ENCODE measurements at regions not wholly inside any gene's neighbourhood (a gene's known extent, or its start where the extent isn't known, plus 50 kb on each side); places are given as distances from the start of the nearest gene placed in this dataset.

GRCh38 chr10:109474261-109474660 is 449.1 kb downstream of the XPNPEP1 start:
- TF ChIP-seq CTCF (conservative IDR thresholded peaks at IDR 0.05; ENCODE audit: low read depth, low read length) (no peak), POLR2A (IDR thresholded peaks at IDR 0.05; ENCODE audit: low read depth, low read length) (no peak), BHLHE40 (IDR thresholded peaks at IDR 0.05; ENCODE audit: low read depth, low read length) (no peak), MXI1 (IDR thresholded peaks at IDR 0.05; ENCODE audit: borderline replicate concordance, low read depth, low read length) (no peak), CEBPB (IDR thresholded peaks at IDR 0.05; ENCODE audit: low read depth, low read length) (no peak), MAZ (IDR thresholded peaks at IDR 0.05; ENCODE audit: borderline replicate concordance, low read depth, low read length) (no peak), MAFK (IDR thresholded peaks at IDR 0.05; ENCODE audit: low read depth, low read length) (no peak), RAD21 (IDR thresholded peaks at IDR 0.05; ENCODE audit: low read length) (no peak), RFX5 (IDR thresholded peaks at IDR 0.05; ENCODE audit: low read depth, low read length) (no peak), FOS (IDR thresholded peaks at IDR 0.05; ENCODE audit: low read depth, low read length) (no peak)
- TF ChIP-seq, protein P1, sequence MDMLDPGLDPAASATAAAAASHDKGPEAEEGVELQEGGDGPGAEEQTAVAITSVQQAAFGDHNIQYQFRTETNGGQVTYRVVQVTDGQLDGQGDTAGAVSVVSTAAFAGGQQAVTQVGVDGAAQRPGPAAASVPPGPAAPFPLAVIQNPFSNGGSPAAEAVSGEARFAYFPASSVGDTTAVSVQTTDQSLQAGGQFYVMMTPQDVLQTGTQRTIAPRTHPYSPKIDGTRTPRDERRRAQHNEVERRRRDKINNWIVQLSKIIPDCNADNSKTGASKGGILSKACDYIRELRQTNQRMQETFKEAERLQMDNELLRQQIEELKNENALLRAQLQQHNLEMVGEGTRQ (IDR thresholded peaks at IDR 0.05; ENCODE audit: low read depth, low read length), result no peak
- TF ChIP-seq, protein P2, sequence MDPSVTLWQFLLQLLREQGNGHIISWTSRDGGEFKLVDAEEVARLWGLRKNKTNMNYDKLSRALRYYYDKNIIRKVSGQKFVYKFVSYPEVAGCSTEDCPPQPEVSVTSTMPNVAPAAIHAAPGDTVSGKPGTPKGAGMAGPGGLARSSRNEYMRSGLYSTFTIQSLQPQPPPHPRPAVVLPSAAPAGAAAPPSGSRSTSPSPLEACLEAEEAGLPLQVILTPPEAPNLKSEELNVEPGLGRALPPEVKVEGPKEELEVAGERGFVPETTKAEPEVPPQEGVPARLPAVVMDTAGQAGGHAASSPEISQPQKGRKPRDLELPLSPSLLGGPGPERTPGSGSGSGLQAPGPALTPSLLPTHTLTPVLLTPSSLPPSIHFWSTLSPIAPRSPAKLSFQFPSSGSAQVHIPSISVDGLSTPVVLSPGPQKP (IDR thresholded peaks at IDR 0.05; ENCODE audit: borderline replicate concordance, low read depth, low read length), result no peak

Data from IMR-90 (cell line).